GM18507 (cell line): ENCODE measurements at regions not wholly inside any gene's neighbourhood (a gene's known extent, or its start where the extent isn't known, plus 50 kb on each side); places are given as distances from the start of the nearest gene placed in this dataset.

Source experiments
- DNase-seq: peaks from one replicate; pipeline ENCODE4 v3.0.0; 2011; ENCODE audit warnings: low read depth; ENCODE audit not compliant: insufficient read length; ENCODE audit errors: extremely low spot score
- FAIRE-seq: peaks from 2 replicates; lab custom pipeline; 2011; peaks lifted over from hg19 to GRCh38; lab: Jason Lieb, UNC

- DNase-seq (no peak), FAIRE-seq (peak; percentile 5)
These were observed 413.5 kb upstream of the HTR2A start for GRCh38 chr13:47310401-47310800.

- DNase-seq (no peak), FAIRE-seq (no peak)
These were observed 410.1 kb upstream of the HTR2A start for GRCh38 chr13:47306991-47307390.

- peak; percentile 54 for FAIRE-seq
- no peak for DNase-seq
These were observed 406.8 kb upstream of the HTR2A start for GRCh38 chr13:47303626-47304025.

GRCh38 chr13:47299304-47299703 is 402.5 kb upstream of the HTR2A start:
- DNase-seq (no peak), FAIRE-seq (no peak)

- FAIRE-seq (no peak), DNase-seq (no peak)
These were observed 401.7 kb upstream of the HTR2A start for GRCh38 chr13:47298506-47298905.

GRCh38 chr13:47294691-47295090 is 397.8 kb upstream of the HTR2A start:
- no peak for DNase-seq
- no peak for FAIRE-seq

GRCh38 chr13:47291107-47291656 is 394.3 kb upstream of the HTR2A start:
- no peak for DNase-seq
- no peak for FAIRE-seq

- no peak for FAIRE-seq
- no peak for DNase-seq
These were observed 392.7 kb upstream of the HTR2A start for GRCh38 chr13:47289567-47289966.

- FAIRE-seq (no peak), DNase-seq (no peak)
These were observed 391.7 kb upstream of the HTR2A start for GRCh38 chr13:47288546-47288945.

- no peak for DNase-seq
- no peak for FAIRE-seq
These were observed 390.5 kb upstream of the HTR2A start for GRCh38 chr13:47287291-47287751.

GRCh38 chr13:47281991-47282390 is 385.1 kb upstream of the HTR2A start:
- DNase-seq (no peak), FAIRE-seq (no peak)

- FAIRE-seq (no peak), DNase-seq (no peak)
These were observed 383.1 kb upstream of the HTR2A start for GRCh38 chr13:47279920-47280319.

- no peak for DNase-seq
- no peak for FAIRE-seq
These were observed 380.9 kb upstream of the HTR2A start for GRCh38 chr13:47277774-47278173.

- no peak for FAIRE-seq
- DNase-seq: no peak
These were observed 371.4 kb upstream of the HTR2A start for GRCh38 chr13:47268270-47268669.

- FAIRE-seq (no peak), DNase-seq (no peak)
These were observed 361.5 kb upstream of the HTR2A start for GRCh38 chr13:47258384-47258783.

- FAIRE-seq (no peak), DNase-seq (no peak)
These were observed 359.8 kb upstream of the HTR2A start for GRCh38 chr13:47256618-47257017.

- DNase-seq: no peak
- no peak for FAIRE-seq
These were observed 355.8 kb upstream of the HTR2A start for GRCh38 chr13:47252627-47253026.

- DNase-seq: no peak
- FAIRE-seq: no peak
These were observed 354.9 kb upstream of the HTR2A start for GRCh38 chr13:47251771-47252170.

GRCh38 chr13:47250146-47250545 is 353.3 kb upstream of the HTR2A start:
- no peak for DNase-seq
- no peak for FAIRE-seq

GRCh38 chr13:47249266-47249665 is 352.4 kb upstream of the HTR2A start:
- no peak for FAIRE-seq
- no peak for DNase-seq

- DNase-seq (no peak), FAIRE-seq (no peak)
These were observed 344.6 kb upstream of the HTR2A start for GRCh38 chr13:47241446-47241845.

- FAIRE-seq (no peak), DNase-seq (no peak)
These were observed 342.2 kb upstream of the HTR2A start for GRCh38 chr13:47239025-47239424.
